ENCODE measurements at regions not wholly inside any gene's neighbourhood (a gene's known extent, or its start where the extent isn't known, plus 50 kb on each side); places are given as distances from the start of the nearest gene placed in this dataset.

GRCh38 chr14:51552768-51553404, 98.8 kb upstream of the FRMD6 start:
- DNase-seq, result peak; percentile 83

- DNase-seq, result no peak
Observed at GRCh38 chr14:51554339-51554920, 97.3 kb upstream of the FRMD6 start.

- no peak for DNase-seq
Observed at GRCh38 chr14:51554953-51555352, 96.8 kb upstream of the FRMD6 start.

- no peak for DNase-seq
Observed at GRCh38 chr14:51561141-51561540, 90.6 kb upstream of the FRMD6 start.

GRCh38 chr14:51562816-51563215, 88.9 kb upstream of the FRMD6 start:
- no peak for DNase-seq

- no peak for DNase-seq
Observed at GRCh38 chr14:51563560-51563959, 88.2 kb upstream of the FRMD6 start.

GRCh38 chr14:51564460-51564859, 87.2 kb upstream of the FRMD6 start:
- DNase-seq, result peak; percentile 17

GRCh38 chr14:51564986-51565604, 86.6 kb upstream of the FRMD6 start:
- no peak for DNase-seq

GRCh38 chr14:51566831-51567582, 84.7 kb upstream of the FRMD6 start:
- no peak for DNase-seq

GRCh38 chr14:51568366-51568765, 83.3 kb upstream of the FRMD6 start:
- no peak for DNase-seq

GRCh38 chr14:51573607-51574006, 78.1 kb upstream of the FRMD6 start:
- DNase-seq, result no peak

- DNase-seq, result no peak
Observed at GRCh38 chr14:51574009-51574408, 77.7 kb upstream of the FRMD6 start.

GRCh38 chr14:51575349-51576116, 76.2 kb upstream of the FRMD6 start:
- no peak for DNase-seq

- no peak for DNase-seq
Observed at GRCh38 chr14:51576117-51576430, 75.6 kb upstream of the FRMD6 start.

GRCh38 chr14:51576879-51577278, 74.8 kb upstream of the FRMD6 start:
- DNase-seq, result no peak

- no peak for DNase-seq
Observed at GRCh38 chr14:51578853-51579252, 72.9 kb upstream of the FRMD6 start.

GRCh38 chr14:51581017-51581881, 70.5 kb upstream of the FRMD6 start:
- DNase-seq, result no peak

GRCh38 chr14:51582437-51582836, 69.3 kb upstream of the FRMD6 start:
- DNase-seq, result no peak

- no peak for DNase-seq
Observed at GRCh38 chr14:51585055-51585454, 66.7 kb upstream of the FRMD6 start.

GRCh38 chr14:51592836-51593235, 58.9 kb upstream of the FRMD6 start:
- DNase-seq, result no peak

GRCh38 chr14:51593397-51593796, 58.3 kb upstream of the FRMD6 start:
- no peak for DNase-seq

- DNase-seq, result no peak
Observed at GRCh38 chr14:51595881-51596455, 55.7 kb upstream of the FRMD6 start.
